HepG2 (cell line): ENCODE measurements at regions not wholly inside any gene's neighbourhood (a gene's known extent, or its start where the extent isn't known, plus 50 kb on each side); places are given as distances from the start of the nearest gene placed in this dataset.

Experiments used
- ATAC-seq: fragments of 200-7000 bp; cut with Tn5 transposase; 3 replicates; pipeline ENCODE4 v1.9.1; 2020; ENCODE audit warnings: mild to moderate bottlenecking, moderate library complexity
- BruUV-seq: library from RNA; stranded (reverse); fragments of 400-500 nt; replicated peaks from 2 replicates; lab custom pipeline; 2021; lab: Mats Ljungman, UMichigan
- CTCF ChIA-PET: fragments of 300-600 bp; formaldehyde crosslinking; extraction: SDS; loops from one replicate; lab custom pipeline; 2021; ENCODE audit warnings: low total read pairs, inconsistent platforms, low intra/inter-chr PET ratio; lab: Yijun Ruan, JAX
- POLR2A ChIA-PET: fragments of 350-600 bp; sonication (Branson Sonifier 250); formaldehyde crosslinking; loops from one replicate; lab custom pipeline; 2020; ENCODE audit warnings: antibody characterized with exemption, inconsistent platforms; lab: Yijun Ruan, JAX
- DNase-seq: peaks from one replicate; pipeline ENCODE4 v3.0.0-alpha.2; 2015; ENCODE audit warnings: low spot score
- FAIRE-seq: peaks from 3 replicates; lab custom pipeline; 2011; peaks lifted over from hg19 to GRCh38; lab: Jason Lieb, UNC
- H2AFZ ChIP-seq: one replicate; pipeline ENCODE4 v1.6.1; 2011; ENCODE audit warnings: low read length, inconsistent platforms
- H3K27ac ChIP-seq: fragments of 300-600 bp; 3 replicates; pipeline ENCODE4 v1.8.0; 2011; ENCODE audit warnings: mixed run types, mild to moderate bottlenecking, mixed read lengths, low read length, inconsistent platforms; ENCODE audit not compliant: insufficient read depth; ENCODE audit errors: extremely low read length
- H3K27me3 ChIP-seq, 2 experiments: fragments of 200-600 bp in 1 of 2; 2 replicates in 1 of 2; 3 replicates in 1 of 2; pipeline versions ENCODE4 v1.6.0 to v1.8.0; 2011; ENCODE audit warnings: low read length in 2 of 2, mild to moderate bottlenecking in 2 of 2, moderate library complexity in 2 of 2, inconsistent platforms in 1 of 2; ENCODE audit not compliant: insufficient read depth in 2 of 2, control insufficient read depth in 1 of 2
- H3K36me3 ChIP-seq, 2 experiments: fragments of 200-600 bp in 1 of 2; replicated peaks in 1 of 2; 2 replicates in 1 of 2; 3 replicates in 1 of 2; pipeline versions ENCODE4 v1.5.1 to v1.8.0; 2011; ENCODE audit warnings: low read length in 2 of 2, inconsistent platforms in 1 of 2; ENCODE audit not compliant: insufficient read depth in 2 of 2, control insufficient read depth in 1 of 2
- H3K4me1 ChIP-seq: 2 replicates; pipeline ENCODE4 v1.5.1; 2012; ENCODE audit warnings: low read length, inconsistent platforms; ENCODE audit not compliant: insufficient read depth
- H3K4me2 ChIP-seq: 2 replicates; pipeline ENCODE4 v1.6.0; 2011; ENCODE audit warnings: low read depth, low read length, inconsistent platforms
- H3K4me3 ChIP-seq, 3 experiments: fragments of 200-600 bp in 1 of 3; sonication (generic), shearing (Covaris generic) in 1 of 3; replicated peaks in 1 of 3; 2 replicates each; pipeline ENCODE4 v1.5.1; 2011 to 2016; ENCODE audit warnings: low read length in 3 of 3, inconsistent platforms in 2 of 3, low read depth in 2 of 3, mild to moderate bottlenecking in 2 of 3, control low read depth in 1 of 3, mixed read lengths in 1 of 3; ENCODE audit not compliant: insufficient read depth in 1 of 3
- H3K79me2 ChIP-seq: one replicate; pipeline ENCODE4 v1.6.1; 2011; ENCODE audit warnings: low read length, inconsistent platforms; ENCODE audit not compliant: insufficient read depth
- H3K9ac ChIP-seq: 2 replicates; pipeline ENCODE4 v1.6.0; 2011; ENCODE audit warnings: mild to moderate bottlenecking, low read depth, low read length, inconsistent platforms; ENCODE audit not compliant: insufficient read depth
- H3K9me3 ChIP-seq: 2 replicates; pipeline ENCODE4 v1.5.1; 2012; ENCODE audit warnings: mild to moderate bottlenecking, low read length
- H4K20me1 ChIP-seq: 2 replicates; pipeline ENCODE4 v1.6.0; 2011; ENCODE audit warnings: inconsistent platforms, mild to moderate bottlenecking, low read length, moderate library complexity; ENCODE audit not compliant: insufficient read depth
- DNMT3B ChIP-seq: conservative IDR thresholded peaks from 2 replicates; pipeline ENCODE4 v1.6.1; 2016; ENCODE audit warnings: missing biosample characterization, control low read depth
- GABPB1 ChIP-seq: IDR thresholded peaks from 2 replicates; pipeline ENCODE4 v1.6.1; 2016; ENCODE audit warnings: mild to moderate bottlenecking, missing genetic modification reagents, moderate library complexity, missing compliant biosample characterization
- HNRNPL ChIP-seq: fragments of 200-400 bp; formaldehyde crosslinking; IDR thresholded peaks from 2 replicates; pipeline ENCODE4 v1.6.1; 2017; ENCODE audit warnings: mild to moderate bottlenecking, low read depth, low read length
- HOXA3 ChIP-seq: sonication (generic); formaldehyde crosslinking; IDR thresholded peaks from 2 replicates; pipeline ENCODE4 v1.5.0; 2020; ENCODE audit warnings: missing genetic modification reagents
- MTF1 ChIP-seq: sonication (generic); formaldehyde crosslinking; IDR thresholded peaks from 2 replicates; pipeline ENCODE4 v1.5.0; 2020; ENCODE audit warnings: missing genetic modification reagents
- SCMH1 ChIP-seq: sonication (generic); formaldehyde crosslinking; IDR thresholded peaks from 2 replicates; pipeline ENCODE4 v1.9.0; 2021; ENCODE audit warnings: missing genetic modification reagents, mild to moderate bottlenecking, borderline replicate concordance
- SIN3A ChIP-seq: IDR thresholded peaks from 2 replicates; pipeline ENCODE4 v1.6.1; 2011; ENCODE audit warnings: low read depth, mild to moderate bottlenecking, control low read depth, low read length, borderline replicate concordance
- SP2 ChIP-seq: sonication (generic); formaldehyde crosslinking; IDR thresholded peaks from 2 replicates; pipeline ENCODE4 v1.5.1; 2020; ENCODE audit warnings: mild to moderate bottlenecking, missing genetic modification reagents
- SYNCRIP ChIP-seq: fragments of 200-400 bp; formaldehyde crosslinking; IDR thresholded peaks from 2 replicates; pipeline ENCODE4 v1.6.1; 2018; ENCODE audit warnings: mild to moderate bottlenecking, low read depth, low read length; ENCODE audit not compliant: insufficient read depth
- USF2 ChIP-seq, 2 experiments: sonication (generic) in 1 of 2; formaldehyde crosslinking in 1 of 2; IDR thresholded peaks; 2 replicates each; pipeline versions ENCODE4 v1.5.1 to v1.6.1; 2011 to 2020; ENCODE audit warnings: borderline replicate concordance in 1 of 2, low read depth in 1 of 2, low read length in 1 of 2, mild to moderate bottlenecking in 1 of 2, missing genetic modification reagents in 1 of 2, moderate library complexity in 1 of 2
- ZFP82 ChIP-seq: sonication (generic); formaldehyde crosslinking; IDR thresholded peaks from 2 replicates; pipeline ENCODE4 v1.5.1; 2020; ENCODE audit warnings: mild to moderate bottlenecking, missing genetic modification reagents, borderline replicate concordance
- ZNF431 ChIP-seq: sonication (generic); formaldehyde crosslinking; IDR thresholded peaks from 2 replicates; pipeline ENCODE4 v1.9.0; 2022; ENCODE audit warnings: missing genetic modification reagents, low read depth, mild to moderate bottlenecking, borderline replicate concordance
- ZNF552 ChIP-seq: sonication (generic); formaldehyde crosslinking; IDR thresholded peaks from 2 replicates; pipeline ENCODE4 v1.9.0; 2022; ENCODE audit warnings: missing genetic modification reagents, mild to moderate bottlenecking, borderline replicate concordance
- ZNF598 ChIP-seq: sonication (generic); formaldehyde crosslinking; IDR thresholded peaks from 2 replicates; pipeline ENCODE4 v1.5.1; 2020; ENCODE audit warnings: mild to moderate bottlenecking, missing genetic modification reagents, borderline replicate concordance
- ZNF724P ChIP-seq: sonication (generic); formaldehyde crosslinking; IDR thresholded peaks from 2 replicates; pipeline ENCODE4 v1.8.0; 2022; ENCODE audit warnings: missing genetic modification reagents, borderline replicate concordance
- ZNF883 ChIP-seq: sonication (generic); formaldehyde crosslinking; IDR thresholded peaks from 2 replicates; pipeline ENCODE4 v1.5.1; 2020; ENCODE audit warnings: mild to moderate bottlenecking, missing genetic modification reagents; ENCODE audit errors: not compliant biosample characterization
- in situ Hi-C: cut with HindIII; loops from 2 replicates; pipeline ENCODE4 v1.10.0; 2017; ENCODE audit warnings: low pct_unique_long_range_greater_than_20kb; ENCODE audit not compliant: extremely low pct_ligation_motif_present
- intact Hi-C: fragments of 100-400 bp; cut with micrococcal nuclease; formaldehyde crosslinking; loops from one replicate; pipeline ENCODE4 v1.10.0; 2022; ENCODE audit not compliant: unreplicated experiment
- TF ChIP-seq, protein P1 (sequence below): sonication (generic); formaldehyde crosslinking; IDR thresholded peaks from 2 replicates; pipeline ENCODE4 v1.8.1; 2022; ENCODE audit warnings: mild to moderate bottlenecking, missing genetic modification reagents
- TF ChIP-seq, protein P2 (sequence below): IDR thresholded peaks from 2 replicates; pipeline ENCODE4 v1.6.1; 2012; ENCODE audit warnings: low read depth, low read length, improper control_type of control experiment
- TF ChIP-seq, protein P3 (sequence below): sonication (generic); formaldehyde crosslinking; IDR thresholded peaks from 2 replicates; pipeline ENCODE4 v1.4.0; 2020; ENCODE audit warnings: mild to moderate bottlenecking, missing genetic modification reagents

GRCh38 chrX:108892501-108892900 is 156.1 kb upstream of the IRS4 start:
- FAIRE-seq (no peak), ATAC-seq (no peak), DNase-seq (no peak)
- no peak overlapping the region for H3K9ac ChIP-seq
- POLR2A ChIA-PET, result no interaction called here
- intact Hi-C loops (no loop called here), in situ Hi-C loops (no loop called here)
- no peak overlapping the region for H3K4me2 ChIP-seq
- H4K20me1 ChIP-seq, result no peaks in the 10 kb centered on the region
- no TSS peak for BruUV-seq
- TF ChIP-seq, protein P1, sequence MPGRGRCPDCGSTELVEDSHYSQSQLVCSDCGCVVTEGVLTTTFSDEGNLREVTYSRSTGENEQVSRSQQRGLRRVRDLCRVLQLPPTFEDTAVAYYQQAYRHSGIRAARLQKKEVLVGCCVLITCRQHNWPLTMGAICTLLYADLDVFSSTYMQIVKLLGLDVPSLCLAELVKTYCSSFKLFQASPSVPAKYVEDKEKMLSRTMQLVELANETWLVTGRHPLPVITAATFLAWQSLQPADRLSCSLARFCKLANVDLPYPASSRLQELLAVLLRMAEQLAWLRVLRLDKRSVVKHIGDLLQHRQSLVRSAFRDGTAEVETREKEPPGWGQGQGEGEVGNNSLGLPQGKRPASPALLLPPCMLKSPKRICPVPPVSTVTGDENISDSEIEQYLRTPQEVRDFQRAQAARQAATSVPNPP (CRISPR knock-in tag), result no peak
- TF ChIP-seq, protein P2, sequence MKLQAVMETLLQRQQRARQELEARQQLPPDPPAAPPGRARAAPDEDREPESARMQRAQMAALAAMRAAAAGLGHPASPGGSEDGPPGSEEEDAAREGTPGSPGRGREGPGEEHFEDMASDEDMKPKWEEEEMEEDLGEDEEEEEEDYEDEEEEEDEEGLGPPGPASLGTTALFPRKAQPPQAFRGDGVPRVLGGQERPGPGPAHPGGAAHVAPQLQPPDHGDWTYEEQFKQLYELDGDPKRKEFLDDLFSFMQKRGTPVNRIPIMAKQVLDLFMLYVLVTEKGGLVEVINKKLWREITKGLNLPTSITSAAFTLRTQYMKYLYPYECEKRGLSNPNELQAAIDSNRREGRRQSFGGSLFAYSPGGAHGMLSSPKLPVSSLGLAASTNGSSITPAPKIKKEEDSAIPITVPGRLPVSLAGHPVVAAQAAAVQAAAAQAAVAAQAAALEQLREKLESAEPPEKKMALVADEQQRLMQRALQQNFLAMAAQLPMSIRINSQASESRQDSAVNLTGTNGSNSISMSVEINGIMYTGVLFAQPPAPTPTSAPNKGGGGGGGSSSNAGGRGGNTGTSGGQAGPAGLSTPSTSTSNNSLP, result no peak
- TF ChIP-seq ZNF431 (CRISPR knock-in tag) (no peak), ZNF552 (CRISPR knock-in tag) (no peak), SYNCRIP (no peak), ZNF724P (no peak), HNRNPL (no peak), GABPB1 (CRISPR knock-in tag) (no peak), SIN3A (no peak), DNMT3B (CRISPR knock-in tag) (no peak), MTF1 (CRISPR knock-in tag) (no peak), ZFP82 (CRISPR knock-in tag) (no peak), ZNF883 (no peak), SCMH1 (CRISPR knock-in tag) (no peak), ZNF598 (CRISPR knock-in tag) (no peak), HOXA3 (CRISPR knock-in tag) (no peak), SP2 (no peak), USF2 (IDR thresholded peaks at IDR 0.05; ENCODE audit: low read depth, low read length) (no peak), USF2 (CRISPR knock-in tag; IDR thresholded peaks at IDR 0.05; ENCODE audit: borderline replicate concordance) (no peak)
- TF ChIP-seq, protein P3, sequence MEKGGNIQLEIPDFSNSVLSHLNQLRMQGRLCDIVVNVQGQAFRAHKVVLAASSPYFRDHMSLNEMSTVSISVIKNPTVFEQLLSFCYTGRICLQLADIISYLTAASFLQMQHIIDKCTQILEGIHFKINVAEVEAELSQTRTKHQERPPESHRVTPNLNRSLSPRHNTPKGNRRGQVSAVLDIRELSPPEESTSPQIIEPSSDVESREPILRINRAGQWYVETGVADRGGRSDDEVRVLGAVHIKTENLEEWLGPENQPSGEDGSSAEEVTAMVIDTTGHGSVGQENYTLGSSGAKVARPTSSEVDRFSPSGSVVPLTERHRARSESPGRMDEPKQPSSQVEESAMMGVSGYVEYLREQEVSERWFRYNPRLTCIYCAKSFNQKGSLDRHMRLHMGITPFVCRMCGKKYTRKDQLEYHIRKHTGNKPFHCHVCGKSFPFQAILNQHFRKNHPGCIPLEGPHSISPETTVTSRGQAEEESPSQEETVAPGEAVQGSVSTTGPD (CRISPR knock-in tag), result no peak
- H2AFZ ChIP-seq, result no peak overlapping the region
- H3K79me2 ChIP-seq, result no peaks in the 10 kb centered on the region
- no peak overlapping the region for H3K27ac ChIP-seq
- CTCF ChIA-PET, result no interaction called here
- H3K9me3 ChIP-seq, result no peaks in the 10 kb centered on the region; the same call in 1 of the 2 replicates
- H3K4me3 ChIP-seq, result no peak overlapping the region
- no peaks in the 10 kb centered on the region for H3K4me1 ChIP-seq
- H3K36me3 ChIP-seq, result no peaks in the 10 kb centered on the region
- H3K27me3 ChIP-seq, result no peaks in the 10 kb centered on the region
